CD1c-positive myeloid dendritic cell (primary cell): ENCODE measurements at regions not wholly inside any gene's neighbourhood (a gene's known extent, or its start where the extent isn't known, plus 50 kb on each side); places are given as distances from the start of the nearest gene placed in this dataset.
A peak's percentile ranks its signal among the peaks of the same experiment; 100 is the strongest.

ENCODE experiments used
- DNase-seq: peaks from one replicate; pipeline ENCODE4 v3.0.0-alpha.2; 2016; ENCODE audit errors: extremely low spot score

- DNase-seq: no peak
These were observed 58.5 kb downstream of the DLL1 start for GRCh38 chr6:170232186-170233002.

- no peak for DNase-seq
These were observed 59.3 kb downstream of the DLL1 start for GRCh38 chr6:170231293-170232185.

- DNase-seq: no peak
These were observed 60.2 kb downstream of the DLL1 start for GRCh38 chr6:170230520-170231292.

GRCh38 chr6:170229851-170230519 lies 60.9 kb downstream of the DLL1 start:
- DNase-seq: no peak

- no peak for DNase-seq
These were observed 61.5 kb downstream of the DLL1 start for GRCh38 chr6:170229396-170229795.

GRCh38 chr6:170228946-170229310 lies 62.0 kb downstream of the DLL1 start:
- DNase-seq: no peak

GRCh38 chr6:170227996-170228945 lies 62.6 kb downstream of the DLL1 start:
- no peak for DNase-seq

- no peak for DNase-seq
These were observed 63.3 kb downstream of the DLL1 start for GRCh38 chr6:170227521-170227983.

- DNase-seq: no peak
These were observed 64.2 kb downstream of the DLL1 start for GRCh38 chr6:170226647-170227046.

GRCh38 chr6:170225852-170226417 lies 64.9 kb downstream of the DLL1 start:
- no peak for DNase-seq

- DNase-seq: no peak
These were observed 65.9 kb downstream of the DLL1 start for GRCh38 chr6:170224694-170225660.

- DNase-seq: no peak
These were observed 66.9 kb downstream of the DLL1 start for GRCh38 chr6:170223718-170224693.

- no peak for DNase-seq
These were observed 68.1 kb downstream of the DLL1 start for GRCh38 chr6:170222498-170223471.

- no peak for DNase-seq
These were observed 69.0 kb downstream of the DLL1 start for GRCh38 chr6:170221753-170222400.

GRCh38 chr6:170221052-170221752 lies 69.7 kb downstream of the DLL1 start:
- peak; percentile 6 for DNase-seq
